ENCODE measurements at regions not wholly inside any gene's neighbourhood (a gene's known extent, or its start where the extent isn't known, plus 50 kb on each side); places are given as distances from the start of the nearest gene placed in this dataset.
A peak's percentile ranks its signal among the peaks of the same experiment; 100 is the strongest.

GRCh38 chr11:95485115-95485900, 254.3 kb upstream of the SESN3 start:
- no peak for DNase-seq (ENCODE audit: low read depth in 2 of 2)

- DNase-seq (ENCODE audit: low read depth in 2 of 2): no peak
Observed at GRCh38 chr11:95483339-95483738, 252.3 kb upstream of the SESN3 start.

- DNase-seq (ENCODE audit: low read depth in 2 of 2): no peak
Observed at GRCh38 chr11:95478003-95478402, 247.0 kb upstream of the SESN3 start.

GRCh38 chr11:95469258-95469657, 238.3 kb upstream of the SESN3 start:
- DNase-seq (ENCODE audit: low read depth in 2 of 2): no peak

- no peak for DNase-seq (ENCODE audit: low read depth in 2 of 2)
Observed at GRCh38 chr11:95466416-95466815, 235.4 kb upstream of the SESN3 start.

- DNase-seq (ENCODE audit: low read depth in 2 of 2): no peak
Observed at GRCh38 chr11:95465887-95466286, 234.9 kb upstream of the SESN3 start.

- no peak for DNase-seq (ENCODE audit: low read depth in 2 of 2)
Observed at GRCh38 chr11:95461858-95462257, 230.9 kb upstream of the SESN3 start.

- no peak for DNase-seq (ENCODE audit: low read depth in 2 of 2)
Observed at GRCh38 chr11:95461348-95461747, 230.3 kb upstream of the SESN3 start.

- DNase-seq (ENCODE audit: low read depth in 2 of 2): no peak
Observed at GRCh38 chr11:95459291-95460042, 228.5 kb upstream of the SESN3 start.

GRCh38 chr11:95456714-95457491, 225.9 kb upstream of the SESN3 start:
- no peak for DNase-seq (ENCODE audit: low read depth in 2 of 2)

GRCh38 chr11:95455228-95455970, 224.4 kb upstream of the SESN3 start:
- DNase-seq (ENCODE audit: low read depth in 2 of 2): no peak

GRCh38 chr11:95453616-95454171, 222.7 kb upstream of the SESN3 start:
- DNase-seq (ENCODE audit: low read depth in 2 of 2): no peak

- no peak for DNase-seq (ENCODE audit: low read depth in 2 of 2)
Observed at GRCh38 chr11:95451682-95452081, 220.7 kb upstream of the SESN3 start.

- no peak for DNase-seq (ENCODE audit: low read depth in 2 of 2)
Observed at GRCh38 chr11:95451261-95451660, 220.3 kb upstream of the SESN3 start.

- no peak for DNase-seq (ENCODE audit: low read depth in 2 of 2)
Observed at GRCh38 chr11:95450547-95451123, 219.6 kb upstream of the SESN3 start.

GRCh38 chr11:95445746-95446333, 214.8 kb upstream of the SESN3 start:
- DNase-seq (ENCODE audit: low read depth in 2 of 2): no peak

GRCh38 chr11:95444309-95445241, 213.6 kb upstream of the SESN3 start:
- no peak for DNase-seq (ENCODE audit: low read depth in 2 of 2)

- DNase-seq (ENCODE audit: low read depth in 2 of 2): peak; percentile 8 to 13
Observed at GRCh38 chr11:95443386-95443785, 212.4 kb upstream of the SESN3 start.

- no peak for DNase-seq (ENCODE audit: low read depth in 2 of 2)
Observed at GRCh38 chr11:95442531-95443050, 211.6 kb upstream of the SESN3 start.
